Esophagus squamous epithelium (tissue), 4 donors: ENCODE measurements at regions not wholly inside any gene's neighbourhood (a gene's known extent, or its start where the extent isn't known, plus 50 kb on each side); places are given as distances from the start of the nearest gene placed in this dataset.

Source experiments
- CTCF ChIP-seq, 6 experiments: fragments of 450-650 bp in 4 of 6; fragments of 200-600 bp in 2 of 6; sonication (generic) in 2 of 6; IDR thresholded peaks; one replicate each; pipeline ENCODE4 v1.5.1; 2016 to 2019; ENCODE audit warnings: antibody characterized with exemption in 6 of 6, mild to moderate bottlenecking in 4 of 6, moderate library complexity in 4 of 6
- POLR2A ChIP-seq, 4 donors: fragments of 450-650 bp; IDR thresholded peaks; one replicate each; pipeline ENCODE4 v1.6.1; 2017; ENCODE audit warnings: antibody characterized with exemption in 4 of 4, mild to moderate bottlenecking in 4 of 4, moderate library complexity in 3 of 4

DNA sequence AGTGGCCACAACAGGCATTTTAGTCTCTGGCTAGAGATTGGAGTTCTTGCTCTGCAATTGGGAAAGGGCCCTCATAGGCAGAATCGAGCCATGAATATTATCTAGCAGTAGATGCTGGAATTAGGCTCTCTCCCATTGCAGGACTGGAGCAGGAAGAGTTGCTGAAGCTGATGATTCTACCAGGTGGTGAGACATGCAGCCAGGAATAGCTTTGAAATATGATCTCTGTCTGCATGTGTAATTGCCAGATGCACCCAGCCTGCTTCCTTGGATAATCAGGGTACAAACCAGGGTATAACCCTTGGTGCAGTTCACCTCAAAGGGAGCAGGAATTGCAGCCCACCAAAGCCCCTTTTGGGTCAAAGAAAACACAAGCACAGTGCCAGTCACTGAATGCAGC is 211.4 kb upstream of the FTMT start:
- no peak for TF ChIP-seq CTCF (IDR thresholded peaks at IDR 0.05)
- no peak for TF ChIP-seq POLR2A (IDR thresholded peaks at IDR 0.05)
